ENCODE measurements at regions not wholly inside any gene's neighbourhood (a gene's known extent, or its start where the extent isn't known, plus 50 kb on each side); places are given as distances from the start of the nearest gene placed in this dataset.

GRCh38 chr3:13748276-13748879 is 131.5 kb downstream of the WNT7A start:
- Histone ChIP-seq H3K9me3 (no peaks in the 10 kb centered on the region), H3K4me1 (ENCODE audit: control insufficient read depth in 1 of 2, insufficient read depth in 2 of 2, low read depth in 1 of 2, low read length in 1 of 2) (peaks cover 0 to 18% of the 10 kb centered on the region in 2 experiments; a peak in 2 of 4 replicates), H3K9me2 (no peaks in the 10 kb centered on the region), H2AFZ (ENCODE audit: low read depth) (no peak overlapping the region), H3K27ac (ENCODE audit: low read depth in 2 of 2, low read length in 1 of 2) (no peak overlapping the region), H3F3A (replicated peaks; ENCODE audit: insufficient read depth) (no peaks in the 10 kb centered on the region), H3K9ac (no peak overlapping the region), H3K36me3 (replicated peaks in 1 of 2; ENCODE audit: control insufficient read depth in 1 of 2, insufficient read depth in 2 of 2, low read length in 1 of 2) (no peaks in the 10 kb centered on the region), H3K79me2 (ENCODE audit: insufficient read depth) (no peaks in the 10 kb centered on the region), H4K20me1 (ENCODE audit: insufficient read depth) (no peaks in the 10 kb centered on the region), H3K4me3 (ENCODE audit: low read depth in 2 of 2, low read length in 1 of 2) (no peak overlapping the region), H3K27me3 (ENCODE audit: insufficient read depth) (no peaks in the 10 kb centered on the region), H3K4me2 (no peak overlapping the region)
- DNase-seq, result no peak
- TF ChIP-seq, protein P1, sequence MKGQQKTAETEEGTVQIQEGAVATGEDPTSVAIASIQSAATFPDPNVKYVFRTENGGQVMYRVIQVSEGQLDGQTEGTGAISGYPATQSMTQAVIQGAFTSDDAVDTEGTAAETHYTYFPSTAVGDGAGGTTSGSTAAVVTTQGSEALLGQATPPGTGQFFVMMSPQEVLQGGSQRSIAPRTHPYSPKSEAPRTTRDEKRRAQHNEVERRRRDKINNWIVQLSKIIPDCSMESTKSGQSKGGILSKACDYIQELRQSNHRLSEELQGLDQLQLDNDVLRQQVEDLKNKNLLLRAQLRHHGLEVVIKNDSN (IDR thresholded peaks at IDR 0.05; ENCODE audit: borderline replicate concordance, low read depth), result no peak
- no peak for TF ChIP-seq YY1 (IDR thresholded peaks at IDR 0.05; ENCODE audit: low read depth)
- no peak for TF ChIP-seq REST (IDR thresholded peaks at IDR 0.05; ENCODE audit: low read depth, low read length)
- no peak for TF ChIP-seq PBX3 (IDR thresholded peaks at IDR 0.05)
- TF ChIP-seq NFIC (IDR thresholded peaks at IDR 0.05; ENCODE audit: borderline replicate concordance), result no peak
- TF ChIP-seq RAD21 (IDR thresholded peaks at IDR 0.05; ENCODE audit: low read length), result no peak
- TF ChIP-seq RFX5 (IDR thresholded peaks at IDR 0.05; ENCODE audit: low read length), result no peak
- no peak for TF ChIP-seq RCOR1 (IDR thresholded peaks at IDR 0.05; ENCODE audit: low read length)
- POLR2A ChIA-PET, result no interaction called here
- 51% methylated on average over 13 of the region's 17 CpGs for WGBS (ENCODE audit: low lambda C conversion rate)
- CTCF ChIA-PET, result no interaction called here

GRCh38 chr3:13747627-13748026 is 132.2 kb downstream of the WNT7A start:
- 50% methylated on average over 5 of the region's 5 CpGs for WGBS (ENCODE audit: low lambda C conversion rate)
- Histone ChIP-seq H3K27ac (ENCODE audit: low read depth in 2 of 2, low read length in 1 of 2) (no peak overlapping the region), H3K9ac (no peak overlapping the region), H3K4me1 (ENCODE audit: control insufficient read depth in 1 of 2, insufficient read depth in 2 of 2, low read depth in 1 of 2, low read length in 1 of 2) (peaks cover 0 to 18% of the 10 kb centered on the region in 2 experiments; a peak in 2 of 4 replicates), H3F3A (replicated peaks; ENCODE audit: insufficient read depth) (no peaks in the 10 kb centered on the region), H3K79me2 (ENCODE audit: insufficient read depth) (no peaks in the 10 kb centered on the region), H3K36me3 (replicated peaks in 1 of 2; ENCODE audit: control insufficient read depth in 1 of 2, insufficient read depth in 2 of 2, low read length in 1 of 2) (no peaks in the 10 kb centered on the region), H3K4me2 (no peak overlapping the region), H4K20me1 (ENCODE audit: insufficient read depth) (no peaks in the 10 kb centered on the region), H3K27me3 (ENCODE audit: insufficient read depth) (no peaks in the 10 kb centered on the region), H2AFZ (ENCODE audit: low read depth) (no peak overlapping the region), H3K9me2 (no peaks in the 10 kb centered on the region), H3K9me3 (no peaks in the 10 kb centered on the region), H3K4me3 (ENCODE audit: low read depth in 2 of 2, low read length in 1 of 2) (no peak overlapping the region)
- TF ChIP-seq, protein P2, sequence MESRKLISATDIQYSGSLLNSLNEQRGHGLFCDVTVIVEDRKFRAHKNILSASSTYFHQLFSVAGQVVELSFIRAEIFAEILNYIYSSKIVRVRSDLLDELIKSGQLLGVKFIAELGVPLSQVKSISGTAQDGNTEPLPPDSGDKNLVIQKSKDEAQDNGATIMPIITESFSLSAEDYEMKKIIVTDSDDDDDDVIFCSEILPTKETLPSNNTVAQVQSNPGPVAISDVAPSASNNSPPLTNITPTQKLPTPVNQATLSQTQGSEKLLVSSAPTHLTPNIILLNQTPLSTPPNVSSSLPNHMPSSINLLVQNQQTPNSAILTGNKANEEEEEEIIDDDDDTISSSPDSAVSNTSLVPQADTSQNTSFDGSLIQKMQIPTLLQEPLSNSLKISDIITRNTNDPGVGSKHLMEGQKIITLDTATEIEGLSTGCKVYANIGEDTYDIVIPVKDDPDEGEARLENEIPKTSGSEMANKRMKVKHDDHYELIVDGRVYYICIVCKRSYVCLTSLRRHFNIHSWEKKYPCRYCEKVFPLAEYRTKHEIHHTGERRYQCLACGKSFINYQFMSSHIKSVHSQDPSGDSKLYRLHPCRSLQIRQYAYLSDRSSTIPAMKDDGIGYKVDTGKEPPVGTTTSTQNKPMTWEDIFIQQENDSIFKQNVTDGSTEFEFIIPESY (IDR thresholded peaks at IDR 0.05; ENCODE audit: borderline replicate concordance, low read depth), result no peak
- TF ChIP-seq FOXM1 (IDR thresholded peaks at IDR 0.05; ENCODE audit: low read depth), result no peak
- TF ChIP-seq RAD21 (IDR thresholded peaks at IDR 0.05; ENCODE audit: low read length), result no peak
- no peak for TF ChIP-seq SMC3 (IDR thresholded peaks at IDR 0.05; ENCODE audit: low read depth, low read length)
- no peak for TF ChIP-seq REST (IDR thresholded peaks at IDR 0.05; ENCODE audit: low read depth, low read length)
- TF ChIP-seq, protein P1 (IDR thresholded peaks at IDR 0.05; ENCODE audit: borderline replicate concordance, low read depth), result no peak
- POLR2A ChIA-PET, result no interaction called here
- CTCF ChIA-PET, result interaction anchor here (2.2 kb wide), 1 partner anchor 93 kb away, joined by 6 read pairs; no protein-coding TSS in a partner anchor
- DNase-seq, result no peak
